ENCODE measurements at regions not wholly inside any gene's neighbourhood (a gene's known extent, or its start where the extent isn't known, plus 50 kb on each side); places are given as distances from the start of the nearest gene placed in this dataset.

- no peak for DNase-seq
These were observed 789.2 kb upstream of the NR2F2 start for GRCh38 chr15:95541301-95541700.

- DNase-seq = no peak
These were observed 781.2 kb upstream of the NR2F2 start for GRCh38 chr15:95549168-95549738.

GRCh38 chr15:95550702-95551101, 779.8 kb upstream of the NR2F2 start:
- DNase-seq = no peak

GRCh38 chr15:95556225-95556624, 774.3 kb upstream of the NR2F2 start:
- no peak for DNase-seq

GRCh38 chr15:95556866-95557225, 773.7 kb upstream of the NR2F2 start:
- no peak for DNase-seq

GRCh38 chr15:95557226-95558046, 773.1 kb upstream of the NR2F2 start:
- DNase-seq = no peak

- no peak for DNase-seq
These were observed 772.4 kb upstream of the NR2F2 start for GRCh38 chr15:95558131-95558530.

- no peak for DNase-seq
These were observed 771.6 kb upstream of the NR2F2 start for GRCh38 chr15:95558916-95559315.

- DNase-seq = no peak
These were observed 770.6 kb upstream of the NR2F2 start for GRCh38 chr15:95559875-95560394.

- DNase-seq = no peak
These were observed 769.0 kb upstream of the NR2F2 start for GRCh38 chr15:95561463-95561862.

- DNase-seq = no peak
These were observed 766.9 kb upstream of the NR2F2 start for GRCh38 chr15:95563634-95564033.

GRCh38 chr15:95565016-95565600, 765.4 kb upstream of the NR2F2 start:
- DNase-seq = no peak

- DNase-seq = peak; percentile 45
These were observed 764.8 kb upstream of the NR2F2 start for GRCh38 chr15:95565690-95566089.

- DNase-seq = no peak
These were observed 762.8 kb upstream of the NR2F2 start for GRCh38 chr15:95567686-95568085.

- DNase-seq = no peak
These were observed 756.4 kb upstream of the NR2F2 start for GRCh38 chr15:95574053-95574452.

- no peak for DNase-seq
These were observed 752.6 kb upstream of the NR2F2 start for GRCh38 chr15:95577927-95578326.

- DNase-seq = no peak
These were observed 750.4 kb upstream of the NR2F2 start for GRCh38 chr15:95580121-95580520.

- no peak for DNase-seq
These were observed 748.9 kb upstream of the NR2F2 start for GRCh38 chr15:95581595-95581994.

GRCh38 chr15:95584088-95584487, 746.4 kb upstream of the NR2F2 start:
- no peak for DNase-seq

GRCh38 chr15:95588056-95588455, 742.4 kb upstream of the NR2F2 start:
- DNase-seq = no peak

GRCh38 chr15:95590533-95591044, 739.9 kb upstream of the NR2F2 start:
- no peak for DNase-seq

GRCh38 chr15:95591270-95591669, 739.2 kb upstream of the NR2F2 start:
- DNase-seq = no peak

- no peak for DNase-seq
These were observed 738.6 kb upstream of the NR2F2 start for GRCh38 chr15:95591886-95592285.

GRCh38 chr15:95594496-95594895, 736.0 kb upstream of the NR2F2 start:
- DNase-seq = no peak
